Osteoblast (primary cell): ENCODE measurements at regions not wholly inside any gene's neighbourhood (a gene's known extent, or its start where the extent isn't known, plus 50 kb on each side); places are given as distances from the start of the nearest gene placed in this dataset.
"Not testable (repeated sequence)": the region's sequence is repeated elsewhere in the genome, so short reads cannot be mapped to it uniquely, and the experiment has no call there.

Experiments used
- DNase-seq: peaks from one replicate; pipeline ENCODE4 v3.0.0; 2011; ENCODE audit warnings: low spot score, mixed read lengths; ENCODE audit not compliant: insufficient read length; ENCODE audit errors: missing footprints
- H2AFZ ChIP-seq: 2 replicates; pipeline ENCODE4 v1.6.0; 2011; ENCODE audit warnings: mild to moderate bottlenecking, low read length
- H3K27ac ChIP-seq: 2 replicates; pipeline ENCODE4 v1.5.1; 2011; ENCODE audit warnings: mild to moderate bottlenecking, low read depth, low read length, moderate library complexity
- H3K27me3 ChIP-seq: 2 replicates; pipeline ENCODE4 v1.6.0; 2012; ENCODE audit warnings: mild to moderate bottlenecking, control low read depth, inconsistent platforms, low read length, moderate library complexity; ENCODE audit not compliant: insufficient read depth
- H3K36me3 ChIP-seq: 2 replicates; pipeline ENCODE4 v1.5.1; 2011; ENCODE audit warnings: mild to moderate bottlenecking, low read length, control low read depth, moderate library complexity; ENCODE audit not compliant: insufficient read depth
- H3K4me1 ChIP-seq: 2 replicates; pipeline ENCODE4 v1.5.1; 2011; ENCODE audit warnings: mild to moderate bottlenecking, low read length, control low read depth, moderate library complexity; ENCODE audit not compliant: insufficient read depth
- H3K4me2 ChIP-seq: 2 replicates; pipeline ENCODE4 v1.6.0; 2011; ENCODE audit warnings: mild to moderate bottlenecking, low read length; ENCODE audit not compliant: insufficient read depth
- H3K4me3 ChIP-seq: fragments of 200-600 bp; sonication (generic); 3 replicates; pipeline ENCODE4 v1.5.1; 2012; ENCODE audit warnings: mild to moderate bottlenecking, low read length, inconsistent platforms; ENCODE audit not compliant: insufficient read depth
- H3K79me2 ChIP-seq: 2 replicates; pipeline ENCODE4 v1.6.0; 2012; ENCODE audit warnings: mild to moderate bottlenecking, low read length, control low read depth, inconsistent platforms; ENCODE audit not compliant: insufficient read depth
- H3K9me3 ChIP-seq: 2 replicates; pipeline ENCODE4 v1.5.1; 2011; ENCODE audit warnings: low read depth, low read length, control low read depth
- H4K20me1 ChIP-seq: 2 replicates; pipeline ENCODE4 v1.6.0; 2012; ENCODE audit warnings: mild to moderate bottlenecking, low read length, control low read depth; ENCODE audit not compliant: insufficient read depth

GRCh38 chr15:20608179-20608578 is 66.6 kb upstream of the GOLGA6L6 start:
- not testable (repeated sequence) for H3K4me2 ChIP-seq, H3K36me3 ChIP-seq, H3K4me1 ChIP-seq, H3K79me2 ChIP-seq, H3K4me3 ChIP-seq, H3K27ac ChIP-seq, H4K20me1 ChIP-seq, H3K9me3 ChIP-seq, H2AFZ ChIP-seq, H3K27me3 ChIP-seq, DNase-seq

- H3K4me1 ChIP-seq, H4K20me1 ChIP-seq, H3K79me2 ChIP-seq, H3K27ac ChIP-seq, H2AFZ ChIP-seq, H3K27me3 ChIP-seq, H3K4me2 ChIP-seq, DNase-seq, H3K36me3 ChIP-seq, H3K4me3 ChIP-seq, H3K9me3 ChIP-seq: not testable (repeated sequence)
These were observed 55.6 kb upstream of the GOLGA6L6 start for GRCh38 chr15:20597245-20597644.

DNA sequence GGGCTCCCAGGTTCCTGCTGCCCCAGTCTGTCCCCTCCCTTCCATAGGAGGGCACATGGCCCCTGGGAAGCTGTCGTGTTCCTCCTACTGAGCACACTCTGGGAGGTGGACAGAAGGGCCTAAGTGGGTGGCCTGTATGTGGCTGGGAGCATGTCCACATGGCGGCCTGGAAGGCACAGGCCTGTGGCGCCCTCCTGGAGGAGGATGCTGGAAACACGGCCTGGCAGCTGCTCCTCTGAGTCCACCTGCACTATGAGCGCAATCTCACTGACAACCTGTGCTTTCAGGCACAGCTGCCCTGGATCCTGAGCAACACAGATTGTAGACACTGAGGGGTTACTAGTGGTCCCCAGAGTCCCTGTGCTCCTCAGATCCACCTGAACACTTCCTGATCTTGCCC is 52.6 kb upstream of the GOLGA6L6 start:
- not testable (repeated sequence) for H2AFZ ChIP-seq, H4K20me1 ChIP-seq, H3K4me3 ChIP-seq, H3K27ac ChIP-seq, H3K9me3 ChIP-seq, H3K4me1 ChIP-seq, H3K36me3 ChIP-seq, H3K27me3 ChIP-seq, DNase-seq, H3K4me2 ChIP-seq, H3K79me2 ChIP-seq

GRCh38 chr15:20591936-20592335 is 50.3 kb upstream of the GOLGA6L6 start:
- H3K4me2 ChIP-seq, H3K4me3 ChIP-seq, H3K36me3 ChIP-seq, H3K79me2 ChIP-seq, H4K20me1 ChIP-seq, H3K27ac ChIP-seq, H3K9me3 ChIP-seq, H3K27me3 ChIP-seq, DNase-seq, H3K4me1 ChIP-seq, H2AFZ ChIP-seq: not testable (repeated sequence)
